HG03280 (cell line): ENCODE measurements at regions not wholly inside any gene's neighbourhood (a gene's known extent, or its start where the extent isn't known, plus 50 kb on each side); places are given as distances from the start of the nearest gene placed in this dataset.
"Not testable (repeated sequence)": the region's sequence is repeated elsewhere in the genome, so short reads cannot be mapped to it uniquely, and the experiment has no call there.

Source experiments
- ATAC-seq: cut with Tn5 transposase; IDR thresholded peaks from one replicate; pipeline ENCODE4 v1.9.1; 2021; ENCODE audit warnings: mild to moderate bottlenecking, moderate library complexity; ENCODE audit not compliant: unreplicated experiment

- ATAC-seq: no peak
Measured at GRCh38 chr15:19956124-19956796, 585.3 kb downstream of the GOLGA6L6 start.

- ATAC-seq: no peak
Measured at GRCh38 chr15:19944261-19944888, 597.2 kb downstream of the GOLGA6L6 start.

GRCh38 chr15:19943515-19943914 is 598.1 kb downstream of the GOLGA6L6 start:
- ATAC-seq: no peak

GRCh38 chr15:19903281-19903680 is 638.3 kb downstream of the GOLGA6L6 start:
- ATAC-seq: not testable (repeated sequence)

- not testable (repeated sequence) for ATAC-seq
Measured at GRCh38 chr15:19902388-19902787, 639.2 kb downstream of the GOLGA6L6 start.

- ATAC-seq: not testable (repeated sequence)
Measured at GRCh38 chr15:19901414-19901813, 640.2 kb downstream of the GOLGA6L6 start.

GRCh38 chr15:19899021-19899824 is 642.4 kb downstream of the GOLGA6L6 start:
- ATAC-seq: no peak

- not testable (repeated sequence) for ATAC-seq
Measured at GRCh38 chr15:19888811-19889210, 652.8 kb downstream of the GOLGA6L6 start.

GRCh38 chr15:19844061-19844460 is 697.5 kb downstream of the GOLGA6L6 start:
- ATAC-seq: not testable (repeated sequence)
